B cell (primary cell): ENCODE measurements at regions not wholly inside any gene's neighbourhood (a gene's known extent, or its start where the extent isn't known, plus 50 kb on each side); places are given as distances from the start of the nearest gene placed in this dataset.

ENCODE experiments used
- ATAC-seq: fragments of 200-7000 bp; cut with Tn5 transposase; one replicate; pipeline ENCODE4 v1.10.0; 2021; ENCODE audit warnings: low read depth, mild to moderate bottlenecking, moderate number of reproducible peaks, moderate library complexity
- CTCF ChIA-PET: fragments of 350-600 bp; sonication (Branson Sonifier 250); formaldehyde crosslinking; loops from one replicate; lab custom pipeline; 2021; ENCODE audit warnings: antibody characterized with exemption, inconsistent platforms; lab: Charles Lee
- POLR2A ChIA-PET: fragments of 350-600 bp; sonication (Branson Sonifier 250); formaldehyde crosslinking; loops from one replicate; lab custom pipeline; 2021; ENCODE audit warnings: antibody characterized with exemption; lab: Charles Lee
- DNase-seq: peaks from one replicate; pipeline ENCODE4 v3.0.0; 2013
- H2AFZ ChIP-seq: 2 replicates; pipeline ENCODE4 v1.6.1; 2012; ENCODE audit warnings: mild to moderate bottlenecking, low read depth, low read length; ENCODE audit not compliant: insufficient read depth, poor library complexity, severe bottlenecking
- H3K27ac ChIP-seq, 2 donors: 1 replicate in 1 of 2; 2 replicates in 1 of 2; pipeline ENCODE4 v1.5.1; 2012 to 2013; ENCODE audit warnings: low read length in 2 of 2, mild to moderate bottlenecking in 2 of 2, moderate library complexity in 1 of 2
- H3K27me3 ChIP-seq, 4 experiments: fragments of 200-600 bp in 1 of 4; sonication (generic) in 1 of 4; replicated peaks in 1 of 4; 1 replicate in 2 of 4; 2 replicates in 2 of 4; pipeline versions ENCODE4 v1.6.1 to v1.7.0; 2013 to 2016; ENCODE audit warnings: low read length in 3 of 4, mild to moderate bottlenecking in 2 of 4, mixed read lengths in 1 of 4, moderate library complexity in 1 of 4; ENCODE audit not compliant: insufficient read depth in 4 of 4, control insufficient read depth in 3 of 4; ENCODE audit errors: control extremely low read depth in 1 of 4
- H3K36me3 ChIP-seq, 2 experiments: replicated peaks in 1 of 2; 1 replicate in 1 of 2; 2 replicates in 1 of 2; pipeline versions ENCODE4 v1.6.1 to v1.7.1; 2013; ENCODE audit warnings: low read length in 1 of 2; ENCODE audit not compliant: insufficient read depth in 2 of 2, control insufficient read depth in 1 of 2; ENCODE audit errors: control extremely low read depth in 1 of 2, extremely low read depth in 1 of 2
- H3K4me1 ChIP-seq, 2 donors: fragments of 200-600 bp in 1 of 2; sonication (generic) in 1 of 2; 1 replicate in 1 of 2; 2 replicates in 1 of 2; pipeline versions ENCODE4 v1.5.1 to v1.6.1; 2013 to 2017; ENCODE audit warnings: low read length in 2 of 2; ENCODE audit not compliant: control insufficient read depth in 2 of 2, insufficient read depth in 2 of 2
- H3K4me2 ChIP-seq: replicated peaks from 2 replicates; pipeline ENCODE3; 2012; ENCODE audit warnings: mild to moderate bottlenecking, low read depth, low read length; ENCODE audit not compliant: poor library complexity, severe bottlenecking
- H3K4me3 ChIP-seq, 5 experiments: fragments of 200-600 bp in 1 of 5; sonication (generic) in 1 of 5; 1 replicate in 3 of 5; 2 replicates in 2 of 5; pipeline versions ENCODE4 v1.5.1 to v1.7.0; 2011 to 2016; ENCODE audit warnings: low read length in 4 of 5, mild to moderate bottlenecking in 4 of 5, low read depth in 2 of 5, control low read depth in 1 of 5, moderate library complexity in 1 of 5; ENCODE audit not compliant: insufficient read depth in 1 of 5; ENCODE audit errors: control extremely low read depth in 1 of 5, extremely low read depth in 1 of 5
- H3K79me2 ChIP-seq: fragments of 200-600 bp; sonication (generic); one replicate; pipeline ENCODE4 v1.6.0; 2016; ENCODE audit warnings: low read length; ENCODE audit not compliant: control insufficient read depth, insufficient read depth
- H3K9ac ChIP-seq: fragments of 200-600 bp; sonication (generic); 2 replicates; pipeline ENCODE4 v1.6.1; 2017; ENCODE audit warnings: mild to moderate bottlenecking, low read length, moderate library complexity
- H3K9me3 ChIP-seq, 3 donors: one replicate each; pipeline versions ENCODE4 v1.6.1 to v1.7.1; 2013; ENCODE audit warnings: low read length in 2 of 3; ENCODE audit not compliant: control insufficient read depth in 2 of 3, insufficient read depth in 1 of 3; ENCODE audit errors: control extremely low read depth in 1 of 3
- H4K20me1 ChIP-seq: 2 replicates; pipeline ENCODE4 v1.6.0; 2012; ENCODE audit warnings: mild to moderate bottlenecking, low read length; ENCODE audit not compliant: insufficient read depth, control insufficient read depth, poor library complexity, severe bottlenecking
- H3K27ac Mint-ChIP-seq: one replicate; pipeline ENCODE4 v1.8.0; 2021; ENCODE audit warnings: mixed read lengths
- H3K27me3 Mint-ChIP-seq: one replicate; pipeline ENCODE4 v1.8.0; 2021; ENCODE audit warnings: mixed read lengths
- H3K4me1 Mint-ChIP-seq: one replicate; pipeline ENCODE4 v1.8.0; 2021; ENCODE audit warnings: mixed read lengths
- H3K4me3 Mint-ChIP-seq: one replicate; pipeline ENCODE4 v1.8.0; 2021; ENCODE audit warnings: mixed read lengths
- H3K9me3 Mint-ChIP-seq: one replicate; pipeline ENCODE4 v1.8.0; 2022; ENCODE audit warnings: mixed read lengths; ENCODE audit not compliant: insufficient read depth
- CTCF ChIP-seq: fragments of 200-600 bp; IDR thresholded peaks from one replicate; pipeline ENCODE4 v1.8.0; 2022; ENCODE audit warnings: antibody characterized with exemption, mild to moderate bottlenecking
- EZH2 ChIP-seq: IDR thresholded peaks from 2 replicates; pipeline ENCODE4 v1.6.1; 2012; ENCODE audit warnings: borderline replicate concordance, low read depth, mild to moderate bottlenecking, moderate library complexity, low read length; ENCODE audit not compliant: insufficient read depth, poor library complexity, severe bottlenecking
- WGBS: methylation state at CpG from one replicate; pipeline ENCODE4 v1.1.5; 2013; ENCODE audit warnings: missing lambda C conversion rate; ENCODE audit not compliant: insufficient coverage; 5-methylcytosine and 5-hydroxymethylcytosine counted together
- intact Hi-C: fragments of 100-400 bp; cut with micrococcal nuclease; formaldehyde crosslinking; loops from one replicate; pipeline ENCODE4 v1.10.0; 2022

GRCh38 chr4:55752810-55753209, 66.8 kb upstream of the EXOC1L start:
- no peak overlapping the region for H3K27ac Mint-ChIP-seq

GRCh38 chr4:55753856-55754255, 65.7 kb upstream of the EXOC1L start:
- Histone ChIP-seq H3K4me2 (no peak overlapping the region), H3K4me1 (no peaks in the 10 kb centered on the region), H3K36me3 (no peaks in the 10 kb centered on the region), H2AFZ (no peak overlapping the region), H3K9ac (no peak overlapping the region), H3K27ac (no peak overlapping the region), H3K27me3 (peaks cover 0 to 2% (median 0%) of the 10 kb centered on the region in 4 experiments), H4K20me1 (no peaks in the 10 kb centered on the region), H3K9me3 (no peaks in the 10 kb centered on the region), H3K4me3 (no peak overlapping the region), H3K79me2 (no peaks in the 10 kb centered on the region)
- Mint-ChIP-seq H3K27ac (no peak overlapping the region), H3K4me1 (no peaks in the 10 kb centered on the region), H3K4me3 (no peak overlapping the region), H3K9me3 (no peaks in the 10 kb centered on the region), H3K27me3 (peaks cover 11% of the 10 kb centered on the region)
- no peak for TF ChIP-seq CTCF
- no peak for TF ChIP-seq EZH2
- 33% methylated on average over 1 of the region's 1 CpG for WGBS
- ATAC-seq (no peak), DNase-seq (no peak)
- ChIA-PET CTCF (no interaction called here), POLR2A (no interaction called here)
- intact Hi-C loops, result no loop called here

More at GRCh38 chr4:55752810-55753209, 66.8 kb upstream of the EXOC1L start:
- POLR2A ChIA-PET, result no interaction called here
- no peak overlapping the region for H3K4me2 ChIP-seq
- no peak overlapping the region for H3K4me3 Mint-ChIP-seq
- no peak overlapping the region for H3K27ac ChIP-seq
- H3K9me3 ChIP-seq, result no peaks in the 10 kb centered on the region
- H2AFZ ChIP-seq, result no peak overlapping the region
- no peak for ATAC-seq
- no peak overlapping the region for H3K9ac ChIP-seq
- H4K20me1 ChIP-seq, result no peaks in the 10 kb centered on the region
- DNase-seq, result no peak
- no peaks in the 10 kb centered on the region for H3K9me3 Mint-ChIP-seq
- intact Hi-C loops, result no loop called here
- H3K4me1 Mint-ChIP-seq, result no peaks in the 10 kb centered on the region
- no peaks in the 10 kb centered on the region for H3K36me3 ChIP-seq
- H3K79me2 ChIP-seq, result no peaks in the 10 kb centered on the region
- no peak overlapping the region for H3K4me3 ChIP-seq
- peaks cover 21% of the 10 kb centered on the region for H3K27me3 Mint-ChIP-seq
- peaks cover 0 to 2% (median 0%) of the 10 kb centered on the region in 4 experiments for H3K27me3 ChIP-seq
- TF ChIP-seq CTCF (no peak), EZH2 (no peak)
- CTCF ChIA-PET, result no interaction called here
- no peaks in the 10 kb centered on the region for H3K4me1 ChIP-seq
- WGBS, result 67% methylated on average over 1 of the region's 5 CpGs
